Muscle layer of colon (tissue), 2 donors: ENCODE measurements at regions not wholly inside any gene's neighbourhood (a gene's known extent, or its start where the extent isn't known, plus 50 kb on each side); places are given as distances from the start of the nearest gene placed in this dataset.

Experiments used
- H3K27ac ChIP-seq: one replicate; pipeline ENCODE4 v1.7.0; 2013; ENCODE audit warnings: low read depth, mild to moderate bottlenecking, low read length, moderate library complexity
- H3K27me3 ChIP-seq, 2 donors: one replicate each; pipeline ENCODE4 v1.7.0; 2013; ENCODE audit warnings: low read length in 2 of 2, mild to moderate bottlenecking in 2 of 2; ENCODE audit not compliant: insufficient read depth in 2 of 2, control insufficient read depth in 1 of 2
- H3K36me3 ChIP-seq: one replicate; pipeline ENCODE4 v1.7.0; 2013; ENCODE audit warnings: mild to moderate bottlenecking, low read length; ENCODE audit not compliant: insufficient read depth
- H3K4me1 ChIP-seq: one replicate; pipeline ENCODE4 v1.7.0; 2013; ENCODE audit warnings: mild to moderate bottlenecking, low read length; ENCODE audit not compliant: insufficient read depth
- H3K4me3 ChIP-seq, 2 donors: one replicate each; pipeline ENCODE4 v1.7.0; 2013; ENCODE audit warnings: low read length in 2 of 2, low read depth in 1 of 2, mild to moderate bottlenecking in 1 of 2, moderate library complexity in 1 of 2
- H3K9ac ChIP-seq: one replicate; pipeline ENCODE4 v1.7.0; 2013; ENCODE audit warnings: low read length
- H3K9me3 ChIP-seq: one replicate; pipeline ENCODE4 v1.7.0; 2013; ENCODE audit warnings: mild to moderate bottlenecking, low read length
- donor health status: abdominal sarcoma.
- donor health status: Adenocarcinoma of cecum.

- no peaks in the 10 kb centered on the region for H3K27me3 ChIP-seq
- no peak overlapping the region for H3K4me3 ChIP-seq
- H3K27ac ChIP-seq = no peak overlapping the region
- H3K4me1 ChIP-seq = no peaks in the 10 kb centered on the region
- H3K36me3 ChIP-seq = no peaks in the 10 kb centered on the region
- H3K9ac ChIP-seq = no peak overlapping the region
- no peaks in the 10 kb centered on the region for H3K9me3 ChIP-seq
These were observed 258.4 kb upstream of the CACNA2D1 start for GRCh38 chr7:82701949-82702348.

- Histone ChIP-seq H3K9ac (no peak overlapping the region), H3K27ac (no peak overlapping the region), H3K36me3 (no peaks in the 10 kb centered on the region), H3K9me3 (no peaks in the 10 kb centered on the region), H3K4me1 (no peaks in the 10 kb centered on the region), H3K27me3 (no peaks in the 10 kb centered on the region), H3K4me3 (no peak overlapping the region)
These were observed 257.2 kb upstream of the CACNA2D1 start for GRCh38 chr7:82700741-82701140.

DNA sequence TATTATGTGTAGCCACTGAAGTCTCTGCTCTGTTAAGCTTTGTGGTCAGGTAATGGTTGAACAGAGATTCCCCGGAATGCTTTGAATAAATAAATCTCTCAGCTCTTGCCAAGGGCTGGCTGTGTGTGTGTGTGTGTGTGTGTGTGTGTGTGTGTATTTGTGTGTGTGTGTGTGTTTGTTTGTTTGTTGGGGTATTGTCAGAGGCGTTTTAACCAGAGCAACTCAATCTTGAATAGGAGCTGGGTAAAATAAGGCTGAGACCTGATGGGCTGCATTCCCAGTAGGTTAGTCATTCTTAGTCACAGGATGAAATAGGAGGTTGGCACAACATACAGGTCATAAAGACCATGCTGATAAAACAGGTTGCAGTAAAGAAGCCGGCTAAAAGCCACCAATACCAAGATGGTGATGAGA is 256.2 kb upstream of the CACNA2D1 start:
- no peaks in the 10 kb centered on the region for H3K9me3 ChIP-seq
- H3K4me3 ChIP-seq = no peak overlapping the region
- no peak overlapping the region for H3K27ac ChIP-seq
- no peaks in the 10 kb centered on the region for H3K4me1 ChIP-seq
- H3K36me3 ChIP-seq = no peaks in the 10 kb centered on the region
- no peaks in the 10 kb centered on the region for H3K27me3 ChIP-seq
- no peak overlapping the region for H3K9ac ChIP-seq

GRCh38 chr7:82697897-82698296 is 254.3 kb upstream of the CACNA2D1 start:
- Histone ChIP-seq H3K4me3 (no peak overlapping the region), H3K27ac (no peak overlapping the region), H3K36me3 (no peaks in the 10 kb centered on the region), H3K9me3 (no peaks in the 10 kb centered on the region), H3K9ac (no peak overlapping the region), H3K27me3 (no peaks in the 10 kb centered on the region), H3K4me1 (no peaks in the 10 kb centered on the region)

DNA sequence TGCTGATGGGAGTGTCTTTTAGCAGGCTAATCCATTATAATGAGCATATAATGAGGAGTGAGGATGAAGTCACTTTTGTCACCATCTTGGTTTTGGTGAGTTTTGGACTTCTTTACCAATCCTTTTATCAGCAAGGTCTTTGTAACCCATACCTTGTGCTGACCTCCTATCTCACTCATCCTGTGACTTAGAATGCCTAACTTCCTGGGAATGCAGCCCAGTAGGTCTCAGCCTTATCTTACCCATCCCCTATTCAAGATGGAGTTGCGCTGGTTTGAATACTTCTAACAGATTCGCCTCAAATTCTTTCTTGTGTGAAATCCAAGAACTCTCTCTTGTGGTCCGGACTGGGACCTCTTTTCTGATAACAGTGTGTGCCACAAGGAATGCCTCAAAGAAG is 253.1 kb upstream of the CACNA2D1 start:
- no peak overlapping the region for H3K4me3 ChIP-seq
- no peaks in the 10 kb centered on the region for H3K4me1 ChIP-seq
- H3K9ac ChIP-seq = no peak overlapping the region
- H3K27ac ChIP-seq = no peak overlapping the region
- no peaks in the 10 kb centered on the region for H3K27me3 ChIP-seq
- H3K9me3 ChIP-seq = no peaks in the 10 kb centered on the region
- H3K36me3 ChIP-seq = no peaks in the 10 kb centered on the region

DNA sequence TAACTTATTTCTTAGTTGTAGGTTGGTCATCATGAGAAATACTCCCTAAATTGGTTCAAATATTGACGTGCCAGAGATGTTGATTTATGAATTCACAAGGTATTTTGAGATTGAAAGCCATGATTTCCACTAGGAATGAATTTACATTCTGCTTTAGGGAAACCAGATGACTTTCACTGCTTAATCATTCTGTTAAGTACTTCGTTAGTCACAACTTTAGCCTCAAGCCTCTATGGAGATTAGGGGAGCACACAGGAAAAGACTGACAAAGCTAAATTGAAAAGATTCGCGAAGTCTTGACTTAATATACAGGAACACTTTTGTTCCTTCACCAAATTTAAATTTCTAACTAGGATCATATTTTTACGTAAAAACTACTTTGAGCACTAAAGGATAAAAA is 250.4 kb upstream of the CACNA2D1 start:
- Histone ChIP-seq H3K36me3 (no peaks in the 10 kb centered on the region), H3K9me3 (no peaks in the 10 kb centered on the region), H3K27ac (no peak overlapping the region), H3K9ac (no peak overlapping the region), H3K4me3 (no peak overlapping the region), H3K27me3 (no peaks in the 10 kb centered on the region), H3K4me1 (no peaks in the 10 kb centered on the region)

GRCh38 chr7:82690929-82691328 is 247.4 kb upstream of the CACNA2D1 start:
- no peak overlapping the region for H3K4me3 ChIP-seq
- H3K27me3 ChIP-seq = no peaks in the 10 kb centered on the region
- H3K36me3 ChIP-seq = no peaks in the 10 kb centered on the region
- H3K27ac ChIP-seq = no peak overlapping the region
- no peak overlapping the region for H3K9ac ChIP-seq
- H3K9me3 ChIP-seq = no peaks in the 10 kb centered on the region
- H3K4me1 ChIP-seq = no peaks in the 10 kb centered on the region

- H3K36me3 ChIP-seq = no peaks in the 10 kb centered on the region
- no peak overlapping the region for H3K4me3 ChIP-seq
- no peak overlapping the region for H3K27ac ChIP-seq
- H3K4me1 ChIP-seq = no peaks in the 10 kb centered on the region
- H3K27me3 ChIP-seq = no peaks in the 10 kb centered on the region
- no peaks in the 10 kb centered on the region for H3K9me3 ChIP-seq
- no peak overlapping the region for H3K9ac ChIP-seq
These were observed 241.6 kb upstream of the CACNA2D1 start for GRCh38 chr7:82685214-82685613.

DNA sequence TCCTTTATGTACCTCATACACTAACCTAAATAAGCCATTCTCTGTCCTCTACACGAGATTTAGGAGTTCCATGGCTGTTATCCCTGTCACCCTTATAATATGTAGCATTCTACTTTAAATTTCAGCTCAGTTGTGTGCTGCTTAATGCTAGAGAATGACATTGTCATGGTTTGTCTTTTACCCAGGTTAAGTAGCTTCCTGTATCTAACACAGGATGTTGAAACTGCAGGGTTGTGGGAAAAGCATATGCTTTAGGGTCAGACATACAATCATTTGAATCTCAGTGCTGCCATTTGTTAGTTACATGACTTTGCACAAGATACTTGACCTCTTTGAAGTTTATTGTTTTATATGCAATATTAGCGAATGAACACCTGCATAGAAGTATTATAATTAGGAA is 235.1 kb upstream of the CACNA2D1 start:
- Histone ChIP-seq H3K9me3 (no peaks in the 10 kb centered on the region), H3K27me3 (no peaks in the 10 kb centered on the region), H3K36me3 (no peaks in the 10 kb centered on the region), H3K4me3 (no peak overlapping the region), H3K9ac (no peak overlapping the region), H3K4me1 (no peaks in the 10 kb centered on the region), H3K27ac (no peak overlapping the region)

- Histone ChIP-seq H3K36me3 (no peaks in the 10 kb centered on the region), H3K9me3 (no peaks in the 10 kb centered on the region), H3K27me3 (no peaks in the 10 kb centered on the region), H3K4me3 (no peak overlapping the region), H3K9ac (no peak overlapping the region), H3K4me1 (no peaks in the 10 kb centered on the region), H3K27ac (no peak overlapping the region)
These were observed 234.7 kb upstream of the CACNA2D1 start for GRCh38 chr7:82678259-82678658.

GRCh38 chr7:82677493-82677892 is 233.9 kb upstream of the CACNA2D1 start:
- no peaks in the 10 kb centered on the region for H3K9me3 ChIP-seq
- no peak overlapping the region for H3K27ac ChIP-seq
- H3K9ac ChIP-seq = no peak overlapping the region
- no peaks in the 10 kb centered on the region for H3K27me3 ChIP-seq
- H3K36me3 ChIP-seq = no peaks in the 10 kb centered on the region
- H3K4me1 ChIP-seq = no peaks in the 10 kb centered on the region
- H3K4me3 ChIP-seq = no peak overlapping the region

- Histone ChIP-seq H3K4me1 (no peaks in the 10 kb centered on the region), H3K4me3 (no peak overlapping the region), H3K27ac (no peak overlapping the region), H3K9me3 (no peaks in the 10 kb centered on the region), H3K9ac (no peak overlapping the region), H3K36me3 (no peaks in the 10 kb centered on the region), H3K27me3 (no peaks in the 10 kb centered on the region)
These were observed 233.3 kb upstream of the CACNA2D1 start for GRCh38 chr7:82676777-82677463.
